SU-DHL-6 (cell line): ENCODE measurements at regions not wholly inside any gene's neighbourhood (a gene's known extent, or its start where the extent isn't known, plus 50 kb on each side); places are given as distances from the start of the nearest gene placed in this dataset.

Experiments used
- H2AFZ ChIP-seq: fragments of 200-600 bp; sonication (generic); 2 replicates; pipeline ENCODE4 v1.6.1; 2014; ENCODE audit warnings: low read depth, mild to moderate bottlenecking, moderate library complexity, mixed read lengths, antibody characterized with exemption, low read length; ENCODE audit not compliant: severe bottlenecking
- H3F3A ChIP-seq: fragments of 200-600 bp; shearing (Covaris generic); 2 replicates; pipeline ENCODE4 v1.6.0; 2016; ENCODE audit warnings: antibody characterized with exemption, mild to moderate bottlenecking; ENCODE audit not compliant: insufficient read depth
- H3K27ac ChIP-seq: fragments of 200-600 bp; sonication (generic); 2 replicates; pipeline ENCODE4 v1.5.1; 2016; ENCODE audit warnings: low read depth, mild to moderate bottlenecking, low read length, moderate library complexity, mixed read lengths
- H3K27me3 ChIP-seq: fragments of 200-600 bp; sonication (generic), shearing (Covaris generic); 2 replicates; pipeline ENCODE4 v1.6.0; 2014; ENCODE audit warnings: mild to moderate bottlenecking, low read length
- H3K36me3 ChIP-seq: fragments of 200-600 bp; sonication (generic); 2 replicates; pipeline ENCODE4 v1.6.1; 2014; ENCODE audit warnings: mild to moderate bottlenecking, low read length, mixed read lengths
- H3K4me2 ChIP-seq: fragments of 300-600, 200-600 bp; shearing (Covaris generic), sonication (generic); 2 replicates; pipeline ENCODE4 v1.6.0; 2014; ENCODE audit warnings: low read length, low read depth, mild to moderate bottlenecking; ENCODE audit not compliant: poor library complexity, severe bottlenecking
- H3K4me3 ChIP-seq: fragments of 200-600 bp; sonication (generic); 2 replicates; pipeline ENCODE4 v1.5.1; 2014; ENCODE audit warnings: antibody characterized with exemption, low read length, mild to moderate bottlenecking, mixed read lengths; ENCODE audit not compliant: insufficient read depth, poor library complexity, severe bottlenecking
- H3K79me2 ChIP-seq: fragments of 200-600 bp; sonication (generic); 2 replicates; pipeline ENCODE4 v1.6.1; 2014; ENCODE audit warnings: mild to moderate bottlenecking, low read length, moderate library complexity; ENCODE audit not compliant: insufficient read depth
- H3K9ac ChIP-seq: fragments of 200-600 bp; sonication (generic); 2 replicates; pipeline ENCODE4 v1.7.0; 2014; ENCODE audit warnings: mild to moderate bottlenecking, low read length
- H3K9me2 ChIP-seq: fragments of 200-600 bp; sonication (generic); replicated peaks from 2 replicates; pipeline ENCODE4 v1.6.1; 2014; ENCODE audit warnings: low read length; ENCODE audit not compliant: insufficient read depth
- H3K9me3 ChIP-seq: fragments of 200-600 bp; sonication (generic); 2 replicates; pipeline ENCODE4 v1.6.1; 2014; ENCODE audit warnings: low read length, mixed read lengths; ENCODE audit not compliant: insufficient read depth
- H4K20me1 ChIP-seq: fragments of 200-600 bp; sonication (generic); 2 replicates; pipeline ENCODE4 v1.6.1; 2014; ENCODE audit warnings: low read depth, mild to moderate bottlenecking, antibody characterized with exemption, low read length, moderate library complexity, mixed read lengths
- EZH2phosphoT487 ChIP-seq: fragments of 200-600 bp; sonication (generic), shearing (Covaris generic); conservative IDR thresholded peaks from 2 replicates; pipeline ENCODE4 v1.6.1; 2018; ENCODE audit warnings: mild to moderate bottlenecking, antibody characterized with exemption, low read length, moderate library complexity, mixed read lengths
- TF ChIP-seq, protein P1 (sequence below): fragments of 200-600 bp; sonication (generic); IDR thresholded peaks from one replicate; pipeline ENCODE4 v1.5.1; 2017; ENCODE audit warnings: antibody characterized with exemption, mild to moderate bottlenecking, low read length, moderate library complexity; ENCODE audit not compliant: insufficient read depth, poor library complexity, severe bottlenecking

- peaks cover 6% of the 10 kb centered on the region; the same call in 1 of the 2 replicates for H3K27me3 ChIP-seq
- no peak overlapping the region for H3K9ac ChIP-seq
- no peaks in the 10 kb centered on the region for H3F3A ChIP-seq
- H3K79me2 ChIP-seq, result no peaks in the 10 kb centered on the region
- no peaks in the 10 kb centered on the region for H3K9me2 ChIP-seq
- TF ChIP-seq, protein P1, sequence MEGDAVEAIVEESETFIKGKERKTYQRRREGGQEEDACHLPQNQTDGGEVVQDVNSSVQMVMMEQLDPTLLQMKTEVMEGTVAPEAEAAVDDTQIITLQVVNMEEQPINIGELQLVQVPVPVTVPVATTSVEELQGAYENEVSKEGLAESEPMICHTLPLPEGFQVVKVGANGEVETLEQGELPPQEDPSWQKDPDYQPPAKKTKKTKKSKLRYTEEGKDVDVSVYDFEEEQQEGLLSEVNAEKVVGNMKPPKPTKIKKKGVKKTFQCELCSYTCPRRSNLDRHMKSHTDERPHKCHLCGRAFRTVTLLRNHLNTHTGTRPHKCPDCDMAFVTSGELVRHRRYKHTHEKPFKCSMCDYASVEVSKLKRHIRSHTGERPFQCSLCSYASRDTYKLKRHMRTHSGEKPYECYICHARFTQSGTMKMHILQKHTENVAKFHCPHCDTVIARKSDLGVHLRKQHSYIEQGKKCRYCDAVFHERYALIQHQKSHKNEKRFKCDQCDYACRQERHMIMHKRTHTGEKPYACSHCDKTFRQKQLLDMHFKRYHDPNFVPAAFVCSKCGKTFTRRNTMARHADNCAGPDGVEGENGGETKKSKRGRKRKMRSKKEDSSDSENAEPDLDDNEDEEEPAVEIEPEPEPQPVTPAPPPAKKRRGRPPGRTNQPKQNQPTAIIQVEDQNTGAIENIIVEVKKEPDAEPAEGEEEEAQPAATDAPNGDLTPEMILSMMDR, result no peak
- TF ChIP-seq EZH2phosphoT487, result no peak
- H4K20me1 ChIP-seq, result no peaks in the 10 kb centered on the region
- H3K27ac ChIP-seq, result no peak overlapping the region
- H3K9me3 ChIP-seq, result no peaks in the 10 kb centered on the region
- H3K4me3 ChIP-seq, result no peak overlapping the region
- no peak overlapping the region for H3K4me2 ChIP-seq
- no peaks in the 10 kb centered on the region for H3K36me3 ChIP-seq
- no peak overlapping the region for H2AFZ ChIP-seq
These were observed 442.7 kb downstream of the CDK5RAP2 start for GRCh38 chr9:120137186-120137840.

DNA sequence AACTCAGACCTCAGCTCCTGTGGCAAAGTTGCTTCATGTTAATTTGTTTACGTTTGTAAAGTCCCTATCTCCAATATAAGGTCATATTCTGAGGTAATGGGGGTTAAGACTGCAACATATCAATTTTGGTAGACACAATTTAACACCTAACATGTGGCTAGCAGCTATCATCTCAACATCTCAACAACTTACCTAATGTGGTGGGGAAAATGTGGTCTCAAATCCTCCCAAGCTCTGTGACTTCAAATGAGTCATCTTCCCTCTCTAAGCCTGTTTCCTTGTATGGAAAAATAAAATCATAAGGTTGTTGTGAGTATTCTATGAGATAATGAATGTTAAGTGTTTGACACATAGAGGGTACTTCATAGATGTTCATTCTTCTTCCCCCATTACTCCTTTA is 443.3 kb downstream of the CDK5RAP2 start:
- Histone ChIP-seq H4K20me1 (no peaks in the 10 kb centered on the region), H3K4me3 (no peak overlapping the region), H3K4me2 (no peak overlapping the region), H3F3A (no peaks in the 10 kb centered on the region), H3K9me3 (no peaks in the 10 kb centered on the region), H3K79me2 (no peaks in the 10 kb centered on the region), H3K27me3 (peaks cover 6% of the 10 kb centered on the region; the same call in 1 of the 2 replicates), H3K9ac (no peak overlapping the region), H3K36me3 (no peaks in the 10 kb centered on the region), H3K27ac (no peak overlapping the region), H2AFZ (no peak overlapping the region), H3K9me2 (no peaks in the 10 kb centered on the region)
- TF ChIP-seq, protein P1, result no peak
- TF ChIP-seq EZH2phosphoT487, result no peak

DNA sequence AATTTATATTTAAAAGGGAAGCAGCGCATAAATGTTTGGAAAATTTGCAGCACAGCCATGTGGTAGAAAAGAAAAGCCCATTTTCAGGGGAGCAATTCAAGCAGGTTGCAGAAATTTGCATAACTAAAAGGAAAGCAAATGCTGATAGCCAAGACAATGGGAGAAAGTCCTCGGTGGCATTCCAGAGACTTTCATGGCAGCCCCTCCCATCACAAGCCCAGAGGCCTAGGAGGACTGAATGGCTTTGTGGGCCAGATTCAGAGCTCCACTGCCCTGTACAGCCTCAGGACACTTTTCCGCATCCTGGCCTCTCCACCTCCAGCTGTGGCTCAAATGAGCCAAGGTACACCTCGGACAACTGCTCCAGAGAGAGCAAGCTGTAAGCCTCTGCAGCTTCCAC is 462.9 kb downstream of the CDK5RAP2 start:
- no peak overlapping the region for H3K9ac ChIP-seq
- no peaks in the 10 kb centered on the region for H3F3A ChIP-seq
- no peak for TF ChIP-seq EZH2phosphoT487
- TF ChIP-seq, protein P1, result no peak
- no peaks in the 10 kb centered on the region for H3K9me3 ChIP-seq
- H3K27ac ChIP-seq, result no peak overlapping the region
- no peaks in the 10 kb centered on the region for H3K27me3 ChIP-seq
- no peaks in the 10 kb centered on the region for H4K20me1 ChIP-seq
- no peak overlapping the region for H3K4me2 ChIP-seq
- H3K79me2 ChIP-seq, result no peaks in the 10 kb centered on the region
- no peak overlapping the region for H2AFZ ChIP-seq
- H3K4me3 ChIP-seq, result no peak overlapping the region
- no peaks in the 10 kb centered on the region for H3K36me3 ChIP-seq
- H3K9me2 ChIP-seq, result no peaks in the 10 kb centered on the region
